Fibroblast of the aortic adventitia (primary cell): ENCODE measurements at regions not wholly inside any gene's neighbourhood (a gene's known extent, or its start where the extent isn't known, plus 50 kb on each side); places are given as distances from the start of the nearest gene placed in this dataset. TPM values are rescaled to one million over a fixed set of nuclear protein-coding genes. Genes with fewer than 3 reads are reported as not detected.

Experiments used
- DNase-seq: peaks from one replicate; pipeline ENCODE4 v3.0.0-alpha.2; 2010; ENCODE audit warnings: low read depth
- H3K4me3 ChIP-seq: 2 replicates; pipeline ENCODE4 v1.5.1; 2011; ENCODE audit warnings: low read depth, mild to moderate bottlenecking, control low read depth, low read length, moderate library complexity
- CTCF ChIP-seq: IDR thresholded peaks from 2 replicates; pipeline ENCODE4 v1.5.1; 2011; ENCODE audit warnings: mild to moderate bottlenecking, low read length, control low read depth, inconsistent platforms; ENCODE audit not compliant: insufficient read depth
- small RNA-seq: library from RNA; depleted of rRNA; stranded (forward); fragments of <200 nt; gene quantifications from one replicate; pipeline ENCODE3, GENCODE V24; 2012

- no peak for DNase-seq
- no peak for TF ChIP-seq CTCF
- no peak overlapping the region for H3K4me3 ChIP-seq
Measured at GRCh38 chr2:177154809-177155208, 57.8 kb upstream of the HNRNPA3 start.

DNA sequence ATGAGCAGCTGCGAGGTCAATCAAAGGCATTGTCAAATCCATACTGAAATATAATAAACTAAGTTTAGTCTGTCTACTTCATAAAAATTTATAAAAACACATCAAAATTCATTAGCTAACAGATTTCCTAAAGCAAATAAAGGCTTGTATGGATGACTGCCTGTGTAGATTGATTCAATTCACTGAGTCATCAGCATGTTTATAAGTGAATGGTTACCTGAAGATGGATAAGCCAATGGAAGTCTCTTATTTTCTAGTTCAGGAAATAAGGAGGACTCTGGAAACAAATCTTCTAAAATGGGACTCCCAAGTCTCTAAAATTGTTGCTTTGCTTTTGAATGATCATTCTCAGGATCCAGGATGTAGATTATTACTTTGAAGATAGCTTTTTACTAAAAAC is 57.0 kb upstream of the HNRNPA3 start:
- no peak for TF ChIP-seq CTCF
- no peak overlapping the region for H3K4me3 ChIP-seq
- no peak for DNase-seq

DNA sequence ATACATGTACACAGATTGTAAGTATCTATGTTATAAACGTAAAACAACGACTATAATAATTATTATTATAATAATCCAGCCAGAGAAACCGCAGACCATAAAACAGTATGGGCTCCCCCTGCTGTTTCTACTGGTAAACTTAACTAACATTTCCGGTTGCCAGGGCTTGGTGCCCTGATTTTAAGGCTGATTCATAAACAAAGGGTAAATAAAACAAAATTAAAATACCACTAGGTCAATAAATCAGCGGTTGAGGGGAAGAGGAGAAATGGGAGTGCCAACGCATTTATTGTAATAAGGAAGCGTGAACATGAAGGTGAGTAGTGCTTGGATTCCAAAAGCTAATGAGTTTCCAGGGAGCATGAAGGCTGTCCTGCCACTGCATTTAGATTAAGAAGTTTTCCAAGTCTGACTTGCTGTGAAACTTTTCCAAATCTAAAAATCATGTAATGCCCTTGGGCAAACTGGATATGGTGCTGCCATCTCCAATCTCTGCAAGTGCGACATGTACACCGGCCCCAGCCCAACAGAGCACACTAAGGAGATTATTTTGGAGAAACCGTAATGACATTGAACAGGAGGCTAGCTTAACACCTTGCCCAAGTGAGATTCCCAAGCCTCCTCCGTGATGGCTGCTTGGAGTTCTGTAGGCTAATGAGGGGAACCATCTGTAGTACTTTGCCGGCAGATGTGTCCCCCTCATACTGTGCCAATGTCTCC is 50.7 kb upstream of the HNRNPA3 start:
- DNase-seq, result peak; percentile 54
- no peak overlapping the region for H3K4me3 ChIP-seq
- peak; percentile 61 for TF ChIP-seq CTCF

Small RNAs in the stretch of these regions (small RNA-seq; reads per million reads assigned to genes)
- gene RNA5SP112, result not detected
- gene RNU6-187P, result not detected
- not detected for gene RNU6ATAC14P
